ENCODE measurements at regions not wholly inside any gene's neighbourhood (a gene's known extent, or its start where the extent isn't known, plus 50 kb on each side); places are given as distances from the start of the nearest gene placed in this dataset.

GRCh38 chr2:194452504-194452903 lies 1204.5 kb upstream of the SLC39A10 start:
- TF ChIP-seq, protein P1, sequence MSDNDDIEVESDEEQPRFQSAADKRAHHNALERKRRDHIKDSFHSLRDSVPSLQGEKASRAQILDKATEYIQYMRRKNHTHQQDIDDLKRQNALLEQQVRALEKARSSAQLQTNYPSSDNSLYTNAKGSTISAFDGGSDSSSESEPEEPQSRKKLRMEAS (CRISPR knock-in tag; IDR thresholded peaks at IDR 0.05) = no peak
- no peak for TF ChIP-seq PRDM15 (CRISPR knock-in tag; IDR thresholded peaks at IDR 0.05)
- TF ChIP-seq, protein P2, sequence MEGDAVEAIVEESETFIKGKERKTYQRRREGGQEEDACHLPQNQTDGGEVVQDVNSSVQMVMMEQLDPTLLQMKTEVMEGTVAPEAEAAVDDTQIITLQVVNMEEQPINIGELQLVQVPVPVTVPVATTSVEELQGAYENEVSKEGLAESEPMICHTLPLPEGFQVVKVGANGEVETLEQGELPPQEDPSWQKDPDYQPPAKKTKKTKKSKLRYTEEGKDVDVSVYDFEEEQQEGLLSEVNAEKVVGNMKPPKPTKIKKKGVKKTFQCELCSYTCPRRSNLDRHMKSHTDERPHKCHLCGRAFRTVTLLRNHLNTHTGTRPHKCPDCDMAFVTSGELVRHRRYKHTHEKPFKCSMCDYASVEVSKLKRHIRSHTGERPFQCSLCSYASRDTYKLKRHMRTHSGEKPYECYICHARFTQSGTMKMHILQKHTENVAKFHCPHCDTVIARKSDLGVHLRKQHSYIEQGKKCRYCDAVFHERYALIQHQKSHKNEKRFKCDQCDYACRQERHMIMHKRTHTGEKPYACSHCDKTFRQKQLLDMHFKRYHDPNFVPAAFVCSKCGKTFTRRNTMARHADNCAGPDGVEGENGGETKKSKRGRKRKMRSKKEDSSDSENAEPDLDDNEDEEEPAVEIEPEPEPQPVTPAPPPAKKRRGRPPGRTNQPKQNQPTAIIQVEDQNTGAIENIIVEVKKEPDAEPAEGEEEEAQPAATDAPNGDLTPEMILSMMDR (IDR thresholded peaks at IDR 0.05) = no peak
- TF ChIP-seq NFE2L1 (CRISPR knock-in tag; IDR thresholded peaks at IDR 0.05) = no peak
- no peak for TF ChIP-seq HMGXB4 (CRISPR knock-in tag; IDR thresholded peaks at IDR 0.05)
- no peak for TF ChIP-seq SP1 (CRISPR knock-in tag; conservative IDR thresholded peaks at IDR 0.05)
- TF ChIP-seq, protein P3, sequence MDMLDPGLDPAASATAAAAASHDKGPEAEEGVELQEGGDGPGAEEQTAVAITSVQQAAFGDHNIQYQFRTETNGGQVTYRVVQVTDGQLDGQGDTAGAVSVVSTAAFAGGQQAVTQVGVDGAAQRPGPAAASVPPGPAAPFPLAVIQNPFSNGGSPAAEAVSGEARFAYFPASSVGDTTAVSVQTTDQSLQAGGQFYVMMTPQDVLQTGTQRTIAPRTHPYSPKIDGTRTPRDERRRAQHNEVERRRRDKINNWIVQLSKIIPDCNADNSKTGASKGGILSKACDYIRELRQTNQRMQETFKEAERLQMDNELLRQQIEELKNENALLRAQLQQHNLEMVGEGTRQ (CRISPR knock-in tag; IDR thresholded peaks at IDR 0.05) = no peak
- no peak for TF ChIP-seq TEAD4 (CRISPR knock-in tag; IDR thresholded peaks at IDR 0.05)

All from WTC11 (cell line).